Omental fat pad (tissue), 3 donors: ENCODE measurements at regions not wholly inside any gene's neighbourhood (a gene's known extent, or its start where the extent isn't known, plus 50 kb on each side); places are given as distances from the start of the nearest gene placed in this dataset.
"Not testable (repeated sequence)": the region's sequence is repeated elsewhere in the genome, so short reads cannot be mapped to it uniquely, and the experiment has no call there.

Experiments used
- ATAC-seq: fragments of 150-250 bp; one replicate; pipeline ENCODE4 v1.9.1; 2016; ENCODE audit warnings: mild to moderate bottlenecking, moderate library complexity; ENCODE audit not compliant: low FRiP score
- DNase-seq: peaks from one replicate; pipeline ENCODE4 v3.0.0-alpha.2; 2019; ENCODE audit warnings: low spot score
- CTCF ChIP-seq, 3 donors: fragments of 450-650 bp; IDR thresholded peaks; one replicate each; pipeline ENCODE4 v1.5.1; 2016 to 2017; ENCODE audit warnings: antibody characterized with exemption in 3 of 3, mild to moderate bottlenecking in 3 of 3, moderate library complexity in 2 of 3

GRCh38 chr2:870426-870825 is 80.2 kb upstream of the SNTG2 start:
- no peak for ATAC-seq
- TF ChIP-seq CTCF (IDR thresholded peaks at IDR 0.05) = no peak
- no peak for DNase-seq

- no peak for ATAC-seq
- DNase-seq = no peak
- TF ChIP-seq CTCF (IDR thresholded peaks at IDR 0.05) = no peak
These were observed 80.8 kb upstream of the SNTG2 start for GRCh38 chr2:869894-870293.

- ATAC-seq = no peak
- no peak for DNase-seq
- no peak for TF ChIP-seq CTCF (IDR thresholded peaks at IDR 0.05)
These were observed 81.2 kb upstream of the SNTG2 start for GRCh38 chr2:869357-869871.

- DNase-seq, ATAC-seq: not testable (repeated sequence)
These were observed 81.8 kb upstream of the SNTG2 start for GRCh38 chr2:868857-869256.

- no peak for TF ChIP-seq CTCF (IDR thresholded peaks at IDR 0.05)
- ATAC-seq (no peak), DNase-seq (no peak)
These were observed 83.4 kb upstream of the SNTG2 start for GRCh38 chr2:867296-867695.

- no peak for ATAC-seq
- DNase-seq = no peak
- no peak for TF ChIP-seq CTCF (IDR thresholded peaks at IDR 0.05)
These were observed 83.8 kb upstream of the SNTG2 start for GRCh38 chr2:866887-867286.

- ATAC-seq (no peak), DNase-seq (no peak)
- no peak for TF ChIP-seq CTCF (IDR thresholded peaks at IDR 0.05)
These were observed 84.5 kb upstream of the SNTG2 start for GRCh38 chr2:866009-866680.
